ENCODE measurements at regions not wholly inside any gene's neighbourhood (a gene's known extent, or its start where the extent isn't known, plus 50 kb on each side); places are given as distances from the start of the nearest gene placed in this dataset.

DNA sequence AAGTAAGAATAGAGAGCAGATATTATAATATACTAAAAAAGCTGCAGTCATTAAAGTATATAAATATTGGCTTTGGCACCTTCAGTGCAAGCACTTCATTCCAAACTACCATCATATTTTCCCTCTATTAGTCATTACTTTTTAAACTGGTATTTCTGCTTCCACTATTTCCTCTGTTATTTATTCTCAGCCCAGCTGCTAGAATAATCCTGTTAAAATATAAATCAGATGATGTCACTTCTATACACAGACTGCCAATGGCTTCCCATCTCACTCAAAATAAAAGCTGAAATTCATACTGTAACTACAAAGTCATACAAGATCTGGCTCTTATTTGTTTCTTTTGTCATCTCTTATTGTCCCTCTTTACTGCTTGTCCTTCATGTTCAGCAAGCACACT, 432.9 kb downstream of the TLE4 start:
- in situ Hi-C loops (cut with MboI; ENCODE audit: low sequenced_read_pairs), result no loop called here

- in situ Hi-C loops (cut with MboI; ENCODE audit: low sequenced_read_pairs), result no loop called here
These were observed 418.8 kb downstream of the TLE4 start for GRCh38 chr9:79990536-79990935.

GRCh38 chr9:79989079-79989478, 417.3 kb downstream of the TLE4 start:
- in situ Hi-C loops (cut with MboI; ENCODE audit: low sequenced_read_pairs), result no loop called here

DNA sequence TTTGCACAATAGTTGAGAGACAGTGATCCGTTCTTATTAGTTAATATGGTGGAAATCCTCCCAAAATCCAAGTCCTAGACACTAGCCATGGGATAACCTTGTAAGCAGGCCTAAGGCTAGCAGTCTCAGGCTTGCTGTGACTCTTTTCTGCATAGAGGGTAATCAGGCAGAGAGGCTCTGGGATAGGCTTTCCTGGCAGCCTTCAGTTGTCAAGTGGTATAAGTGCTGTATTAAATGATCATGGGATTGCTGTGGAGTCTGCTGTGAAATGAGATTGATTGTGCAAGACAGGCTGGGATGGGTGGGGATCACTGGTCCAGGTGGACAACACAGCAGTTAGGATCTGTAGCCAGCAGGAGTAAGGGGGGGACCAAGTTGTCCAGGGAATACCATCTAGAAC, 416.4 kb downstream of the TLE4 start:
- in situ Hi-C loops (cut with MboI; ENCODE audit: low sequenced_read_pairs), result no loop called here

DNA sequence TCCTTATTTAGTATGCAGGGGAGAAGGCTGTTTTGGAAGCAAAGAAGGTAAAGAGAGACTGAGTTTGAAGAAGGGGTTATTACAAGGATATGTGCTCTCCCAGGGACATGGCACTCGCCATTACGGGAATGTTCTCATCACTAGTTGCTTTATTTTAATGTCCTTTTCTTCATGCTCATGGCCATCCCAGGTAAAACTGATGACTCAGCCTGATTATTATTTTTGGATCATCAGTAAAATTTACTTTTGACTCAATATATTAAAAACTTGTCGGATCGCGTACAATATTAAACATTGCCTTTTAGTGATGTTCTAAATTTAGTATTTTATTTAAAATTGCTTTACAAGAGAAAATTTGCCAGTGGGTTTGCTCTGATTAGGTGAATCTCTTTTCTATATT, 414.7 kb downstream of the TLE4 start:
- in situ Hi-C loops (cut with MboI; ENCODE audit: low sequenced_read_pairs), result no loop called here

DNA sequence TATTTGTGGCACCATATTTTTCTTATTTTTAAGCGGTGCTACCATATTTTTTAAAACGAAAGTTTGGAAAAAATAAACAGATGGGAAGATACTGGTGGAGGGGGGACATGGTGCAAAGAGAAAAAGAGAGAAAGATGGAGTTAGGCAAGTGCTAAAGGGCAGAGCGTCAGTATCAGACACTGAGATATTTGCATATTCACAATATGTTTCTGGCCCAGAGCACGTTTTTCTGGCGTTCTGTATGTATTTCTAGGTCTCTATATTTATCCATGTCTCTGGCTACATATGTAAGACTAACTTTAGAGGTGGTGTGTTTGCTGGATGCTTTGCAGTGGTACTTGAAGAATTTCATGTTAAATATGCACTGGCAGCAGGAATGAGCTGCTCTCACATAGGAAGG, 414.0 kb downstream of the TLE4 start:
- in situ Hi-C loops (cut with MboI; ENCODE audit: low sequenced_read_pairs), result no loop called here

DNA sequence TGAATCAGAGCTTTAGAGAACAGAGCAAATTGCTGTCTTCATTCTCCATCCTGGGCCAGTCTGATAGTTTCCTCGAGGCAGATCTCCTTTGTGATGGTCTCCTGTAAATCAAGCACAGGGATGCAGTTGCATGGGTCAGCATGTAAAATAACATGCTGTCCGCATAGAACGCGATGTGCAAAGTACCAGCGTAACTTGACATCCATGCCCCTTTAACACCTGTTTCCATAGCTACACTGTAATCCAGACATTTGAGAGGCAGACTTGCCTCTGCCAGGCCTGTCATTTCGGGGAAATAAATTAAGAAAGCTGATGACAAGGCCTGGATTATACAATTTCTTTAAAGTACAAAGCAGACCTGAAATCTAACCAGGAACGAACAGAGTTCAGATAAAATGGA, 413.5 kb downstream of the TLE4 start:
- in situ Hi-C loops (cut with MboI; ENCODE audit: low sequenced_read_pairs), result no loop called here

GRCh38 chr9:79984429-79985067, 412.8 kb downstream of the TLE4 start:
- in situ Hi-C loops (cut with MboI; ENCODE audit: low sequenced_read_pairs), result no loop called here

DNA sequence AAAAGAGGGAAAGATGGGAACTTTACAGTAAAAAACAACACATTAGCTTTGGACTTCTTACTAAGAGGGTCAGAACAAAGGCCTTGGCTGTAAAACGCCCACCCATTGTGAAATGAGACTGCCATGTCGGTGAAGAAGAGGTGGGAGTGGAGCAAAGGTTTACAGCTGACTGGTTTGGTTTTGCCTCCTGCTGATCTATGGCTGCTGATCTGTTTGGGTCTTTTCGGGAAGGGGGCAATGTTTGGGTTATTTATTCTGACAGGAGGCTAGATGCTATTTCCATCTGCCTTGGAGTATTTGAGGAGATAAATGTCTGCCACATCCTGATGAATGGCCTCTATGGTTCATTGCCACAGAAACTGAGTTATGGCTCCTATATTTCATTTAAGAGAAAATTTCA, 408.7 kb downstream of the TLE4 start:
- in situ Hi-C loops (cut with MboI; ENCODE audit: low sequenced_read_pairs), result no loop called here

- in situ Hi-C loops (cut with MboI; ENCODE audit: low sequenced_read_pairs), result no loop called here
These were observed 405.9 kb downstream of the TLE4 start for GRCh38 chr9:79977510-79978197.

GRCh38 chr9:79977074-79977435, 405.3 kb downstream of the TLE4 start:
- in situ Hi-C loops (cut with MboI; ENCODE audit: low sequenced_read_pairs), result no loop called here

DNA sequence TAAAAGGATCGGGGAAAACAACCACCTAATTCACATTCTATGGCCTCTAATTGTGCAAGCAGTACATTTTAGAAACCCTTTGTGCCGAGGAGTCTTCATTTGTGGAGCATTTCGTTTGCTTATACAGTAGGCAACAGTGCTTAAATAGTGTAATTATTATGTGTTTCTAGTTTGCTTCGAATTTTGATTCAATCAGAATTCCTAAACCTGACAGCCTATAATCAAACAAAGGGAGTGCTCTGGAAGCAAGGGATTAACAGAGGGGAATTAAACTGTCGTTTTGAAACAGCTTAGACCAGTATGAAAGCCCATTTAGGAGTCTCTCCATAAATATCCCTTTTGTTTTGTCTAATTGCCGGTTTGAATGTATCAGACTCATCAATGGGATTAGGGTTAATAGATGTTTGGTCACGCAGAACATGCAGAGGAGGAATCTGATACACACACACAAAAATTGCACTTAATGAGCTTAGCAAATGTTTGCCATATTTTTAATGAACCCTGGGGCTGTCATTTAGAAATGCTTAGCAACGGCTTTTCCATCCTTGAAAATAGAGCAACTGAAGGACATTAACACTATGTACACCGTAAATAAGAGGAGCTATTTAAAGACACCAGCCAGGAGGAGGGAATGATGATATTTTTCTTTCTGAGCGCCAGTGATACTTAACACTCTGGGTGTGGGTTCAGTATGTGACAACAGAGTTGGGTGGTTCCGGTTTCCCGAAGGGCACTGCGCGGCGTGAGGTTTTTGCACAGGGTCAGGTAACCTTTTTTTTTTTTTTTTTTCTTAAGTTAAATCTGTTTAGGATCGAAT, 404.7 kb downstream of the TLE4 start:
- in situ Hi-C loops (cut with MboI; ENCODE audit: low sequenced_read_pairs), result no loop called here

DNA sequence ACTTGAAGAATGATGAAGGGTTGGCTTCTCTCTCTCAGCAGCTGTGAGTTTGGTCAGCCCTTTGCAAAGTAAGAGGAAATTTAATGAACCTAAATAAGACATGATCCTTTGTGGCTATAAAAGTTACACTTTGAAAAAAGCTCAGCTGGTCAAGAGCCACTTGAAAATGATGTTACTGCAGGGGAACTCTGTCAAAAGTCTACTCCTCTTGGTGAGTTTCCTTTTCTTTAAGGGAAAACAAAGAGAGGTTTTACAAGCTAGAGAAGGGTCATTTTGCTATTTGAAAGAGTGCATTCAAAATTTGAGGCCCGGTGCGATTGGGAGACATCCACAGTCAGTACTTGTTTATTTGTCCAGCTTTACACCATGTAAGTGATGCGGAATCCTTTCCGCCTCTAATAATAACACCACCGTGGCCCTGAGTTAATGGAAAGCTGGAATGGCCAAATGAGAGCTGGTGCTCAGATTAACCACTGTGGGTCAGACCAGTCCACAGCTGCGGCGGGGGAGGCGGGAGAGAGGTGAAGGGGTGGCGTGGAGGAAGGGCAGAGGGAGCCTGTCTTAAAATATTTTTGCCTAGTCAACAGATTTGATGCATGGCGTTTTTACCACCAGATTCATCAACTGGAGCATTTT, 404.0 kb downstream of the TLE4 start:
- in situ Hi-C loops (cut with MboI; ENCODE audit: low sequenced_read_pairs), result no loop called here

- in situ Hi-C loops (cut with MboI; ENCODE audit: low sequenced_read_pairs), result no loop called here
These were observed 403.1 kb downstream of the TLE4 start for GRCh38 chr9:79974806-79975422.

DNA sequence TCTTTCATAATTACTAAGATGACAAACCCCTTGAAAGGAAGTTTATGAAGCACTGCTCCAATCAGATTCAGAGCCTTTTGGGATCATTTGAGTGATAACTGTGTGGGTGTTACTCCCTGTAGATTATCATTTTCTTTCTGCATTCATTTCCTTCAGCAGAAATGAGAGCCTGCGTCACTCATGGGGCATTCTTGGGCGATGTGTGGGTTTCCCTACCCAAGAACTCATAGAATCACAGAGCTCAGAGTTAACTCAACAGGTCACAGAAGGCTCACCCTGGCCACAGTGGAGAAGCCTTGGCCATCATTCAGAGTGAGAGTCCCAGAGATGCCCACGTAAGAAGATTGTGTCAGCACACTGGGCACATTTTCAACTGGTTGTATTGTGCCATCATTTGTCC, 401.9 kb downstream of the TLE4 start:
- in situ Hi-C loops (cut with MboI; ENCODE audit: low sequenced_read_pairs), result no loop called here

GRCh38 chr9:79970146-79970425, 398.3 kb downstream of the TLE4 start:
- in situ Hi-C loops (cut with MboI; ENCODE audit: low sequenced_read_pairs), result no loop called here

GRCh38 chr9:79969393-79970145, 397.8 kb downstream of the TLE4 start:
- in situ Hi-C loops (cut with MboI; ENCODE audit: low sequenced_read_pairs), result no loop called here

DNA sequence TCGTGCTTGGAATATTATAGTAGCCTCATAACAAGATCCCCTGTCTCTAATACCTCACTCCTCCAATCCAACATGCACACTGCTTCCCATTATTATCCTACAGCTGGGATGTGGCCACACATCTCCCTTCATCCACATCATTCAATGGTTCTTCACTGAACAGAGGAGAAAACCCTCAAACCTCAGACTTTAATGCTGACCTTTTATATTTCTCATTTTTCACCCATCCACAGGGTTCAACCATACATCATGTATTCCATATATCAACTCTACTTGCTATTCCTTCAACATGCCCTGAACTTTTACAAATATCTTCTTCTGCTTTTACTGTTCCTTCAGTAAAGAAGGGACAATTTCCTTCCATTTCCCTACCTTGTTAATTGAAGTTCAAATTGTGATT, 396.8 kb downstream of the TLE4 start:
- in situ Hi-C loops (cut with MboI; ENCODE audit: low sequenced_read_pairs), result no loop called here

- in situ Hi-C loops (cut with MboI; ENCODE audit: low sequenced_read_pairs), result no loop called here
These were observed 391.1 kb downstream of the TLE4 start for GRCh38 chr9:79962836-79963235.

- in situ Hi-C loops (cut with MboI; ENCODE audit: low sequenced_read_pairs), result no loop called here
These were observed 390.4 kb downstream of the TLE4 start for GRCh38 chr9:79962150-79962549.

GRCh38 chr9:79955300-79955699, 383.5 kb downstream of the TLE4 start:
- in situ Hi-C loops (cut with MboI; ENCODE audit: low sequenced_read_pairs), result no loop called here

All from HL-60/S4 treated with phorbol 12-myristate 13-acetate at 8.2 ng/mL for 4 days and 3 days (cell line).